KOPT-K1 (cell line): ENCODE measurements at regions not wholly inside any gene's neighbourhood (a gene's known extent, or its start where the extent isn't known, plus 50 kb on each side); places are given as distances from the start of the nearest gene placed in this dataset.

Source experiments
- H3K27ac ChIP-seq: fragments of 200-600 bp; sonication (generic); 2 replicates; pipeline ENCODE4 v1.5.1; 2016; ENCODE audit warnings: antibody characterized with exemption, mild to moderate bottlenecking, low read depth, low read length; ENCODE audit not compliant: poor library complexity, severe bottlenecking
- H3K36me3 ChIP-seq: fragments of 200-600 bp; sonication (generic); 2 replicates; pipeline ENCODE4 v1.5.1; 2017; ENCODE audit warnings: antibody characterized with exemption, mild to moderate bottlenecking, low read length, moderate library complexity; ENCODE audit not compliant: insufficient read depth
- H3K9me3 ChIP-seq: fragments of 200-600 bp; sonication (generic); 2 replicates; pipeline ENCODE4 v1.5.1; 2017; ENCODE audit warnings: antibody characterized with exemption, low read length, mild to moderate bottlenecking; ENCODE audit not compliant: insufficient read depth, poor library complexity, severe bottlenecking

DNA sequence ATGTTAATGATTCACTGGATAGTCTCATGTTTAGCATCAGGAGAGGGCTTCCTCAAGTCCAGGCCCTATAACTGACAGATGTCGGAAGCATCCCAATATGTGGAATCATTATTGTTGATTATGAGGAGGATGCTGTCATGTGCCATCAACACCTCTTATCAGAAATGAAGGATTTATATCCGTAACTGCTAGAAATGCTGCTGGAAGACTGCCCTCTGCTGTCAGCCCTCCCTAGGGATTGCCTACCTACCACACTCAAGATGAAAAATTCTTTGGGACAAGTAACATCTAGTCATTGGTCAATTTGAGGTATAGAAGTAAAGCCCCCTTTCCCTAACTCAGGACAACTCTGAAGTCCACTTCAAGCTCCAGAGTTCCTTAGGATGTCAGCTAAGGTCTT, 1166.5 kb upstream of the NXPH2 start:
- Histone ChIP-seq H3K36me3 (no peaks in the 10 kb centered on the region), H3K27ac (no peak overlapping the region), H3K9me3 (no peaks in the 10 kb centered on the region)

DNA sequence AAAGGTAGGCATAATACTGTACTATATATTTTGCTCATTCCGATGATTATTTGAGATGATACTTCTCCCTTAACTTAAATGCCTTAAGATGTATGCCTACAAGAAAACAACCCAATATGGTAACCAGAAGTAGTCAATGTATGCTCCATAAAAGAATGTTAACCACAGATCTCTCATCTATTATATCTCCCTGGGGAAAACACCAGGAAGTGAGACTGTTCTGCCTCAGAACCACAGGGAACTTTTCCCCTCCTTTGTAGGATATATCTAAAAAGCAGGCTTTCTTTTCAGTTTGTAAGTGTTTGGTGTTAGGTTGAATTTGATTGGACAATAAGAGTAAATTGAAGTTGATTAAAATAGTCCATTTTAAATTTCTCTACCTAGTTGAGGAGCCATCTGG, 1160.5 kb upstream of the NXPH2 start:
- Histone ChIP-seq H3K27ac (no peak overlapping the region), H3K36me3 (no peaks in the 10 kb centered on the region), H3K9me3 (no peaks in the 10 kb centered on the region)

GRCh38 chr2:139925903-139926302, 1145.7 kb upstream of the NXPH2 start:
- no peaks in the 10 kb centered on the region for H3K36me3 ChIP-seq
- H3K9me3 ChIP-seq, result no peaks in the 10 kb centered on the region
- no peak overlapping the region for H3K27ac ChIP-seq

GRCh38 chr2:139924070-139924469, 1143.9 kb upstream of the NXPH2 start:
- Histone ChIP-seq H3K27ac (no peak overlapping the region), H3K36me3 (no peaks in the 10 kb centered on the region), H3K9me3 (no peaks in the 10 kb centered on the region)

DNA sequence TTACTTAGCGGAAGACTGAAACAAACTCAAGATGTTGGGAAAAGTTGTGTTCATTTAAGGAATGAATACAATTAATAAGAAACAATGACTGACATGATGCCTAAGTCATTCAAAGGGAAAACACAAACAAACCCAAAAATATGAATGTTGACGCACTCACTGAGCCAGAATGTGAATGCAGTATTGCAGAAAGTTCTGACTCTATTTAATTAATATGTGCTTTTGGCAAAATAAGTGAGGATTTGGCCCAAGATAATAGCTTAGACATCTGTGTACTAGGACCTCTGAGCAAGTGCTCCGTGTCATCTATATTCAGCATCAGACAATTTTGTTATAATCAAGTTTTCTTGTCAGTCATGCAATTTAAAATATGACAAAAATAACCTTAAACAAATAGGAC, 1138.8 kb upstream of the NXPH2 start:
- Histone ChIP-seq H3K27ac (no peak overlapping the region), H3K9me3 (no peaks in the 10 kb centered on the region), H3K36me3 (no peaks in the 10 kb centered on the region)

- no peaks in the 10 kb centered on the region for H3K9me3 ChIP-seq
- no peak overlapping the region for H3K27ac ChIP-seq
- H3K36me3 ChIP-seq, result no peaks in the 10 kb centered on the region
Measured at GRCh38 chr2:139917690-139918384, 1137.6 kb upstream of the NXPH2 start.

GRCh38 chr2:139916822-139917221, 1136.6 kb upstream of the NXPH2 start:
- no peaks in the 10 kb centered on the region for H3K36me3 ChIP-seq
- H3K9me3 ChIP-seq, result no peaks in the 10 kb centered on the region

DNA sequence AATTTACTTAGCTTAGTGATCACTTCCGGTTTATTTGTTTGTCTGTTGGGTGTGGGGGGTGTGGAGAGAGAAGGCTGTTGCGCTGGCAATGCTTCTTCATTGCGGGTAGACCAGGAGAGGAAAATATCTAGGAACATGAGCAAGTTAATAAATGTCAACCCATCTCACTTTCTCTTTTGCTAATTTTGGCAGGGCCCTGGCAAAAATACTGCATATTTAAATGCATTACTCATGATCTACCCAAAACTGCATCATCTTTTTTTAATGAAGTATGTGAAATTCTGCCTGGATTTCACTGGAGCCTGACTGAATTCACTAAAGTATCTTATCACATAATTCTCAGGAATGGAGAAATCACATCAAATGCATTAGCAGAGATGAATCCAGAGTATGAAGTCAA, 1131.0 kb upstream of the NXPH2 start:
- Histone ChIP-seq H3K27ac (no peak overlapping the region), H3K36me3 (no peaks in the 10 kb centered on the region)

More at GRCh38 chr2:139916822-139917221, 1136.6 kb upstream of the NXPH2 start:
- H3K27ac ChIP-seq, result no peak overlapping the region

DNA sequence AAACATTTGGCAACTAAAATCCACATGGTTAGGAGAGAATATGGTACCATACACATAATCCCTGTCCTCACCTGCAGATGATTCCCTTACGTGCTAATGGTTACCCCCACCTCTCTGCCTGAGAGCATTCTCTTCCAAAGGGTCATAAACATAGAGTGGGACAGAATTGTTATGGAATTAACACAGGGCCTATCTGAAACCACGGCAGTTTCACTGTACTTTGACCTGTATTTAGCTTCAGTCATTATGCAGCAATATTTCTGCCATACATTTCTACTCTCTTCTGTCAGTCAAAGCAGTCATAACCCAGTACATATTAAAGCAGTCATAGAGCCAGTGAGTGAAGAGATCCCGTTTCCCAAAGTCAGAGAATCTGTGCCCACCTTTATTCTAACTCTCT, 1128.9 kb upstream of the NXPH2 start:
- no peak overlapping the region for H3K27ac ChIP-seq
- no peaks in the 10 kb centered on the region for H3K9me3 ChIP-seq
- no peaks in the 10 kb centered on the region for H3K36me3 ChIP-seq

More for the DNA sequence above, 1131.0 kb upstream of the NXPH2 start:
- H3K9me3 ChIP-seq, result no peaks in the 10 kb centered on the region

DNA sequence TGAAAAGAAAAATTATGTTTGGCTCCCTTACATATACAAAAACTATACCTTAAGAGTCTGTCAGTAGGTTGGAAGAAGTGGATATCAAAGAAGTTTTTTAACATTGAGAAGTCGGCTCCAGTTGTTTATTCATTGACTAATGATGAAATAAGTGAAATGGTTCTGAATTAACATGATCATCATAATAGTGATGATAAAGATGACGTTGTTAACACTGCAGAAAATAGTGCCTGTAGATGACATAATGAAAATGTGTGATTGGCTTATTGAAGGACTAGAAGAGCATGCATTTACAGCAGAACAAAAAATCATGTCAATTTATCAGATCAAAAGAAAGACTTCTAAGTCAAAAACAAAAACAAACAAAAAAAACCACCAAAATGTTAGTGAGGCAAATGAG, 1125.4 kb upstream of the NXPH2 start:
- Histone ChIP-seq H3K27ac (no peak overlapping the region), H3K36me3 (no peaks in the 10 kb centered on the region), H3K9me3 (no peaks in the 10 kb centered on the region)

GRCh38 chr2:139891636-139892035, 1111.4 kb upstream of the NXPH2 start:
- peaks cover 7% of the 10 kb centered on the region for H3K9me3 ChIP-seq
- H3K36me3 ChIP-seq, result no peaks in the 10 kb centered on the region
- H3K27ac ChIP-seq, result no peak overlapping the region

DNA sequence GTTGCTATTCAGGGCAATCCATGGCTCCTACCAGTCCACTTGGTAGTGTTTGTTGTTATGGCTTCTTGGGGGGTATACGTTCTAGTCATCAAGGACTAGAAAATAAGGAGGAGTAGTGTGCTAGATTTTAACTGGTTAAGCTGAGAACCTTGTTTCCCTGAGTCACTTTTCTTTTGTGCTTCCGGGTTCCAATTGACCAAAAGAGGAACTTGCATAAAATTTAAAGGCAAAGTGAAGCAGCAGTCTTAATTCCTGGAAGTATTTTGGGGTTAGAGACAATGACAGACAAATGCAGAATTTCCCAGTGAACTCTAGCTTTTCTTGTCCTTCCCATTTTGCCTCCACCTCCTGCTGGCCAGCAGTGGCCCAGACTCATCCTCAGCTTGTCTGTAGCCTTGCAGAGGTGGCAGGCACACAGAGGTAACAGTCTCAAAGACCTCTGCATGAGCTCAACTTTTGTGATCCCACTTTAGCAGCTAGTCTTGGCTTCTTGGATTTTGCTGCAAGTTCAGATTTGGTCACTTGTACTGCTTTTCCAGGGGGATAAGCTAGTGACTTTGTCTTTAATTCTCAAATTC, 1105.8 kb upstream of the NXPH2 start:
- no peaks in the 10 kb centered on the region for H3K36me3 ChIP-seq
- peaks cover under 1% of the 10 kb centered on the region for H3K9me3 ChIP-seq
- no peak overlapping the region for H3K27ac ChIP-seq

DNA sequence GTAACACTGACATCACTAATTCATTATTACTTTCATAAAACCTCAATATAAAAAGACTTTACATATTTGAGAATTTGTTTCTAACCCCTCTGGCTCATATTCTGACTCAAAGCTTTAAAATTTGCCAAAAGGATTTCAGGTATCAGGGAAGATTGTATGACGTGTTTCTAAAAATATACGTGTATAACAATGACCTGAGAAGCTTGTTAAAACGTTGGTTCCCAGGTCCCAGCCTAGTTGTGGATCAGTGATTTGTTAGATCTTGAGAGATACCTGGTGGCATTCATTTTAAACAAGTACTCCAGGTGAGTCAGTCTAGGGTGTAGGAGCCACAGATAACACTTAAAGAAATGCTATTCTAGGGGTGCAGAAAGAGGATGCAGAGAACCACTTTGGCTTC, 1096.8 kb upstream of the NXPH2 start:
- Histone ChIP-seq H3K9me3 (no peaks in the 10 kb centered on the region), H3K27ac (no peak overlapping the region), H3K36me3 (no peaks in the 10 kb centered on the region)

GRCh38 chr2:139876321-139876720, 1096.1 kb upstream of the NXPH2 start:
- no peaks in the 10 kb centered on the region for H3K36me3 ChIP-seq
- H3K27ac ChIP-seq, result no peak overlapping the region
- H3K9me3 ChIP-seq, result no peaks in the 10 kb centered on the region

- Histone ChIP-seq H3K27ac (no peak overlapping the region), H3K9me3 (no peaks in the 10 kb centered on the region), H3K36me3 (no peaks in the 10 kb centered on the region)
Measured at GRCh38 chr2:139872503-139872902, 1092.3 kb upstream of the NXPH2 start.

DNA sequence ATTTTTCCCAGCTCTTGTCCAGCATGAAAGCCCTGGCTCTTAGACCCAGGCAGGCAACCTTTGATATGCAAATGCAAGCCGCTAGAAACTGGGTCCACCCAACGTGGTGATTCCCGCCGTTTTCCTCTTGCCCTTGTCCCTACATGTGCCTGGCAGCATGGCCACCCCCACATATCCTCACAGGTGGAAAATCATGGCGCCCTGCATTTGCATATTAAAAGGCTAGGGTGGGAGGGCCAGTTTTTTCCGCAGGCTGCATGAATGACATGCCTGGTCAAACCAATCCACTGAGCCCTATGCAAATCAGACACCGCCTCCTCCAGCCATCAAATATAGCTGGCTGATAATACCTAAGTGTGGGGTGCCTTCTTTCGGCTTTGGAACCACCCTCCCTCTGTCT, 1091.8 kb upstream of the NXPH2 start:
- Histone ChIP-seq H3K36me3 (no peaks in the 10 kb centered on the region), H3K9me3 (no peaks in the 10 kb centered on the region), H3K27ac (no peak overlapping the region)
